ENCODE measurements at regions not wholly inside any gene's neighbourhood (a gene's known extent, or its start where the extent isn't known, plus 50 kb on each side); places are given as distances from the start of the nearest gene placed in this dataset.
A peak's percentile ranks its signal among the peaks of the same experiment; 100 is the strongest.

DNA sequence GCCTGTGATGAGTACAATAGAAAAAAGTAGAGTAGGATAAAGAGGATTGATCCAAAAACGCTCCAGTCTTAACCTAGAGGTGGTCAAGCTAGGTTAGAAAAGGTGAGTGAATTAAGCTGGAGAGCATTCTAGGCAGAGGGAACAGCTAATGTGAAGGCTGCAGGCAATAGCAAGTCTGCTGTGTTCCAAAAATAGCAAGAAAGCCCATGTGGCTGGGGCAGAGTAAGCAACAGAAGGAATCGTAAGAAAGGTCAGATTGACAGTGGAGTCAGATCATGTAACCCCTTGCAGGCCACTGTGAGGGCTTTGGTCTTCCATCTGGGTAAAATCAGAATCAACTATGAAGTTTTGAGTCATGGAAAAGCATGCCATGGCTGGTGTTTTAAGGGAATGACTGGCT lies 155.0 kb downstream of the OPN5 start:
- TF ChIP-seq, protein P1, sequence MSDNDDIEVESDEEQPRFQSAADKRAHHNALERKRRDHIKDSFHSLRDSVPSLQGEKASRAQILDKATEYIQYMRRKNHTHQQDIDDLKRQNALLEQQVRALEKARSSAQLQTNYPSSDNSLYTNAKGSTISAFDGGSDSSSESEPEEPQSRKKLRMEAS (IDR thresholded peaks at IDR 0.05; ENCODE audit: low read depth, low read length) = no peak
- TF ChIP-seq, protein P2, sequence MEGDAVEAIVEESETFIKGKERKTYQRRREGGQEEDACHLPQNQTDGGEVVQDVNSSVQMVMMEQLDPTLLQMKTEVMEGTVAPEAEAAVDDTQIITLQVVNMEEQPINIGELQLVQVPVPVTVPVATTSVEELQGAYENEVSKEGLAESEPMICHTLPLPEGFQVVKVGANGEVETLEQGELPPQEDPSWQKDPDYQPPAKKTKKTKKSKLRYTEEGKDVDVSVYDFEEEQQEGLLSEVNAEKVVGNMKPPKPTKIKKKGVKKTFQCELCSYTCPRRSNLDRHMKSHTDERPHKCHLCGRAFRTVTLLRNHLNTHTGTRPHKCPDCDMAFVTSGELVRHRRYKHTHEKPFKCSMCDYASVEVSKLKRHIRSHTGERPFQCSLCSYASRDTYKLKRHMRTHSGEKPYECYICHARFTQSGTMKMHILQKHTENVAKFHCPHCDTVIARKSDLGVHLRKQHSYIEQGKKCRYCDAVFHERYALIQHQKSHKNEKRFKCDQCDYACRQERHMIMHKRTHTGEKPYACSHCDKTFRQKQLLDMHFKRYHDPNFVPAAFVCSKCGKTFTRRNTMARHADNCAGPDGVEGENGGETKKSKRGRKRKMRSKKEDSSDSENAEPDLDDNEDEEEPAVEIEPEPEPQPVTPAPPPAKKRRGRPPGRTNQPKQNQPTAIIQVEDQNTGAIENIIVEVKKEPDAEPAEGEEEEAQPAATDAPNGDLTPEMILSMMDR (IDR thresholded peaks at IDR 0.05; ENCODE audit: low read depth, low read length) = no peak
- TF ChIP-seq POLR2A (IDR thresholded peaks at IDR 0.05; ENCODE audit: extremely low read depth, insufficient read length) (no peak), MYC (IDR thresholded peaks at IDR 0.05; ENCODE audit: low read depth, low read length) (no peak)
- DNase-seq (ENCODE audit: low read depth) = no peak
- no peak overlapping the region for H3K4me3 ChIP-seq (ENCODE audit: low read depth, low read length)

DNA sequence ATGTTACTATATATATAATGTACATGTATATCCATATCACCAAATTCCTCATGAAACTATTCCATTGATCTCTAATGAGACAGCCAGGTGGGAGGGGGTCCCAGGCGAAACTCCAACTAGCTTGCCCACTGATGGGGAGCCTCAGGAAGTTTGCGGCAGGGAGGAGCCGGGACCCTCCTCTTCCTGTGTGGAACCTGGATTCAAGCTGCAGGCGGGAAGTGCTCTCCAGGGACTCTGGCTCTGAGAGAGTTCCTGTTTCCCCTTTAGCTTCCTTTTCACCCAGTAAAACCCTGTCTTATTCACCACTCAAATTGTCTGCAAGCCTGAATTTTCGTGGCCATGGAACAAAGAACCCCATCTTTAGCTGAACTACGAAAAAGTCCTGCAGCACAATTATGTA lies 152.2 kb downstream of the OPN5 start:
- no peak overlapping the region for H3K4me3 ChIP-seq (ENCODE audit: low read depth, low read length)
- DNase-seq (ENCODE audit: low read depth) = peak; percentile 16

DNA sequence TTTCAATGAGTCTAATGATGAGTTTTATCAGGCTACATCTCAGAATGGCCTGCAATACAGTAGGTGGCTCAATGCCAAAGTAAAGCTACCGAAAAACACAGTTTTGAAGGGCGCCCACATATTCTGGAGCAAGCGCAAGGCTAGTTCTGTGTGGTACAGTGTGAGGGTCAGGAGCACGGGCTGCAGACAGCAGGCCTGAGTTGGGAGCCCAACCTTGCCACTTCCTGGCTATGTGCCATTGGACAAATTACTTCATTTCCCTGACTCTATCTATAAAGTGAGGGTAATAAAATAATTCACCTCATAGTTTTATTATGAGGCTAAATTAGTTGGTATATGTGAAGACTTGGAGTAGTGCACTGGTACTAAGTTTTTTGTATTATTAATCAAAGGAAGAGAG lies 150.7 kb downstream of the OPN5 start:
- no peak overlapping the region for H3K4me3 ChIP-seq (ENCODE audit: low read depth, low read length)
- TF ChIP-seq POLR2A (IDR thresholded peaks at IDR 0.05; ENCODE audit: extremely low read depth, insufficient read length) (no peak), MYC (IDR thresholded peaks at IDR 0.05; ENCODE audit: low read depth, low read length) (no peak)
- TF ChIP-seq, protein P2 (IDR thresholded peaks at IDR 0.05; ENCODE audit: low read depth, low read length) = no peak
- TF ChIP-seq, protein P1 (IDR thresholded peaks at IDR 0.05; ENCODE audit: low read depth, low read length) = no peak
- DNase-seq (ENCODE audit: low read depth) = no peak

More for the DNA sequence above, 152.2 kb downstream of the OPN5 start:
- TF ChIP-seq, protein P1 (IDR thresholded peaks at IDR 0.05; ENCODE audit: low read depth, low read length) = no peak
- TF ChIP-seq MYC (IDR thresholded peaks at IDR 0.05; ENCODE audit: low read depth, low read length) (no peak), POLR2A (IDR thresholded peaks at IDR 0.05; ENCODE audit: extremely low read depth, insufficient read length) (no peak)
- TF ChIP-seq, protein P2 (IDR thresholded peaks at IDR 0.05; ENCODE audit: low read depth, low read length) = no peak

DNA sequence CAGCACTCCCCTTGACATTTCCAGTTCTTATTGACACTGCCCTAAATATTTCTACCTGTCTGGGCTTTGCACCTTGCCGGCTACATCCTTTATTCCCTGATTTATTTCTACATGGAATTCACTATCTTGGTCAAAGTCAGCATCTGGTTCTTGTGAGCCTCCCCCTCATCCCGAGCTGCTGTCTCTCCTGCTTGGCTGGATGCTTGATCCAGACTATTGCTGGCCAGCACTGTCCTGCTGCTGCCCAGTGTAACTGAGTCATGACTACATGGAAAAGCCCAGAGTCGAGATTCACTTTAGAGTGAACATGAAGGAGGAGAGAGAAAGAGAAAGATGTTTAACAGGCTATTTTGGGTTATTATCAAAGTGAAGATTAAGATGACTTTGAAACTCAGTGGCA lies 142.2 kb downstream of the OPN5 start:
- TF ChIP-seq MYC (IDR thresholded peaks at IDR 0.05; ENCODE audit: low read depth, low read length) (no peak), POLR2A (IDR thresholded peaks at IDR 0.05; ENCODE audit: extremely low read depth, insufficient read length) (no peak)
- TF ChIP-seq, protein P1 (IDR thresholded peaks at IDR 0.05; ENCODE audit: low read depth, low read length) = no peak
- TF ChIP-seq, protein P2 (IDR thresholded peaks at IDR 0.05; ENCODE audit: low read depth, low read length) = no peak
- DNase-seq (ENCODE audit: low read depth) = no peak
- H3K4me3 ChIP-seq (ENCODE audit: low read depth, low read length) = no peak overlapping the region

DNA sequence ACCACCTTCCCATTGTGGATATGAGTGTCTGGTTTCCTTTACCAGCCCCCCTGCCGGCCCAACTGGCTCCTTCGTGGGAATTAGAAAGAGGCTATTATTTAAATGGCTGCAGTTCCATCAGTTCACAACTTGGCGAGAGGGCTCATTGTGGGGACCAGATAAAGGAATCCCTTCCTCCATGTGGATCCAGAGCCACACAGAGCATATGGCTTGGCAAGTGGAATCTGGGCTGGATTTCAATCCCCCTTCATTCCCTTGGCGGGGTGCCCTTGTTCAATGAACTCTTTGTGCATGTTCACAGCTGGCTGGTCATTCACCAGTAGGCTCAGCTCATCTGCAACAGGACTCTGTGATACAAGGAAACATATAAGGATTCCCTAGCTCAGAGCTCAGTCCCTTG lies 140.6 kb downstream of the OPN5 start:
- DNase-seq (ENCODE audit: low read depth) = no peak
- TF ChIP-seq, protein P2 (IDR thresholded peaks at IDR 0.05; ENCODE audit: low read depth, low read length) = no peak
- TF ChIP-seq, protein P1 (IDR thresholded peaks at IDR 0.05; ENCODE audit: low read depth, low read length) = no peak
- no peak for TF ChIP-seq MYC (IDR thresholded peaks at IDR 0.05; ENCODE audit: low read depth, low read length)
- no peak for TF ChIP-seq POLR2A (IDR thresholded peaks at IDR 0.05; ENCODE audit: extremely low read depth, insufficient read length)
- H3K4me3 ChIP-seq (ENCODE audit: low read depth, low read length) = no peak overlapping the region

DNA sequence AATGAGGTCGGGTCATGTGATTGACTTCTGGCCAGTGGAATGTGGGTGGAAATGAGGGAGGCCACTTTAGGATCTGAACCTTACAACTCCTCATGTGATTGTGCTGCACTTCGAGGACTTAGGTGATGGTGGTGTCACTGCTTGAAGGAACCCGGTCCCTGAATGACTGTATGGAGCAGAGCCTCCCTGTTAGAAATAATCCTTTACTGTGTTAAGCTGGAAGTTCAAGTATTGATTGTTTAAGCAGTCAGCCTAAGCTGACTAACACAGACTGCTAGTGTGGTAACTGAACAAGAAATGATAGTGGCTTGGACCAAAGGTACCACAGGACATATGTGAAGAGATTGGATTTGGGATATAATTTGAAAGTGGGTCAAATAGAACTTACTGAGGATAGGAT lies 138.0 kb downstream of the OPN5 start:
- no peak overlapping the region for H3K4me3 ChIP-seq (ENCODE audit: low read depth, low read length)
- DNase-seq (ENCODE audit: low read depth) = no peak
- TF ChIP-seq MYC (IDR thresholded peaks at IDR 0.05; ENCODE audit: low read depth, low read length) (no peak), POLR2A (IDR thresholded peaks at IDR 0.05; ENCODE audit: extremely low read depth, insufficient read length) (no peak)
- TF ChIP-seq, protein P2 (IDR thresholded peaks at IDR 0.05; ENCODE audit: low read depth, low read length) = no peak
- TF ChIP-seq, protein P1 (IDR thresholded peaks at IDR 0.05; ENCODE audit: low read depth, low read length) = no peak

Data from NB4 (cell line).